HG03520 (cell line): ENCODE measurements at regions not wholly inside any gene's neighbourhood (a gene's known extent, or its start where the extent isn't known, plus 50 kb on each side); places are given as distances from the start of the nearest gene placed in this dataset.
"Not testable (repeated sequence)": the region's sequence is repeated elsewhere in the genome, so short reads cannot be mapped to it uniquely, and the experiment has no call there.

ENCODE experiments used
- ATAC-seq: cut with Tn5 transposase; IDR thresholded peaks from one replicate; pipeline ENCODE4 v1.9.1; 2021; ENCODE audit warnings: mild to moderate bottlenecking, moderate library complexity; ENCODE audit not compliant: unreplicated experiment

- no peak for ATAC-seq
Measured at GRCh38 chr2:241956521-241957110, 87.1 kb downstream of the RTP5 start.

DNA sequence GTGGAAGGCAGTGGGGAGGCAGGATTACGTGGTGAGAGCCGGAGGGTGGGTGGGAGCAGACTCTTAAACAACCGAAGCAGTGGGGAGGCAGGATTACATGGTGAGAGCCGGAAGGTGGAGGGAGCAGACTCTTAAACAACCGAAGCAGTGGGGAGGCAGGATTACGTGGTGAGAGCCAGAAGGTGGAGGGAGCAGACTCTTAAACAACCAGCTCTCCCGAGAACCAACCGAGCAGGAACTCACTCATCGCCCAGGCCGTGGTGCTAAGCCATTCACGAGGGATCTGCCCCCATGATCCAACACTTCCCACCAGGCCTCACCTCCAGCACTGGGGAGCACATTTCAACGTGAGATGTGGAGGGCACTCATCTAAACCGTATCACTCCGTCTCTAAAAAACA lies 87.7 kb downstream of the RTP5 start:
- no peak for ATAC-seq

GRCh38 chr2:241958818-241959545 lies 89.5 kb downstream of the RTP5 start:
- no peak for ATAC-seq

- no peak for ATAC-seq
Measured at GRCh38 chr2:241959751-241960269, 90.3 kb downstream of the RTP5 start.

DNA sequence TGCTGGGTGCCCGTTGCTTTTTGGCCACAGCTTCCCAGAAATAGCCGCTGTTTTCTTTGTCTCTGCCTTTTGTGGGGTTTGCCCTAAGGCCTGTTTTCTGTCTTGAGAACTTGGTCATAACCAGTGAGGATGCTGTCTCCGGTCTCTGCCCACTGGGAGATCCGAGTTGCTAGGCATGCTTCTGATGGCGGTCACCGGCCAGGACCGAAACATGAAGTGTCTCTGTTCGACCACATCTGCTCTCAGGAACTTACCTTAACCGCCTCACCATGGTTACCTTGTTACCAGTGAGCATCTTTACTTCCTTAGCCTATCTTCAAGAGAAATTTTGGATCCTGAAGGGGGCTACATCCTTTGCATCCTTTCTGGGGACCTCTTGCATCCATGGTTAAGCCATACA lies 91.9 kb downstream of the RTP5 start:
- ATAC-seq, result no peak

DNA sequence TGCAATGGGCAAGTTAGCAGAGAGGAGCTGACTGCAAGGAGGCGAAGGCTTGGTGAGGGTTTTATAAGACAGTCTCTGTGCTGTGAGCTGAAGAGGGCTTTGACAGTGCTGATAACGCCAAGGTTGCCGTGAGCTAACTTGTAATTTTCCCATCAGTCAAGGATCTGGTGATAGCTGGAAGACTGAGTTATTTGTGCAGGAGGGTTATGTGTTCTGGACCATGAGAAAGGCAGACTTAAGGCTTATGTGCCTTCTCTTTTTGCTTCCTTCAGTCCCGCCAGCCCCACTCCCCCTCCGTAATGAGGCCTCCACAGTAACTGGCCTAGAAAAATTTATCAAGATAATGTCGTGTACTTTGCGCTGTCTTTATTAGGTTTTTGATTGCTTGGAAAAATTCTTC lies 94.6 kb downstream of the RTP5 start:
- ATAC-seq, result no peak

- ATAC-seq, result peak; percentile 82
Measured at GRCh38 chr2:241965931-241966412, 96.4 kb downstream of the RTP5 start.

DNA sequence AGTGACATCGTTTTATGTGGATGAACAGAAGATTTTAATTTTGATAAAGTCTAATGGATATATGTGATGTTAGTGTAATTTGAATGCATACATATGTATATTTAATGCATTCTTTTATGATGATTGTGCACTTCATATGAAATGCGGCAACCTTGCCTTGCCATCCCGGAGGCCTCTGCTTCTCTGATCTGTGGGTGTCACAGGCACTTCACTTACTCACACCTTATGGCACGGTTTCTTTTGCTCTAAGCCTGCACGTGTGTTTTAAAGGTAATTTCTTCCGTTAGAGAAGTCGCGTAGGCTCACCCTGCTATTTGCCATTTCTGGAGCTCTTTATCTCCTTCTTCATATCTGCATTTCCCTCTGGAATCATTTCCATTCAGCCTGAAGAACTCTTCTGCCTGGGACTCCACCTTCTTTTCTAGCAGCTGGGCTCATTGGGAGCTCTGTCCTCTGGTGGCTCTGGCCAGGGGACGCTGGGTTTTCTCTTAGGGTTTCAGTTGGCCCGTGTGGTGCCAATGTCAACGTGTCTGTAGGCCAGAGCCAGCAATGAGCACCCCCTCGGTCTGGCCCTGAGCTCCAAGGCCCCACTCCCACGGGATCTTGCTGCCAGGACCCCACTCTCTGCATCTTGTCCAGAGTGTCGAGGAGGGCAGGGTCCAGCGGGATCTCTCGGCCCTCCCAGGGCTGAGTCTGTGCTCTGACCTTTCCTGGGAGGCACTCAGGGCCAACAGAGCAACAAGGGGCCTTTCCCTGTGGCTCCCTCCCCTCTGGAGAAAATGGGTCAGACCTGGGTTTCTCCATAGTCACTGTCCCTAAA lies 97.3 kb downstream of the RTP5 start:
- no peak for ATAC-seq

- no peak for ATAC-seq
Measured at GRCh38 chr2:241967467-241968144, 98.1 kb downstream of the RTP5 start.

GRCh38 chr2:241968417-241968816 lies 98.9 kb downstream of the RTP5 start:
- no peak for ATAC-seq

GRCh38 chr2:241969182-241969581 lies 99.7 kb downstream of the RTP5 start:
- not testable (repeated sequence) for ATAC-seq

GRCh38 chr2:241970716-241971115 lies 101.2 kb downstream of the RTP5 start:
- no peak for ATAC-seq

- no peak for ATAC-seq
Measured at GRCh38 chr2:241974096-241974495, 104.6 kb downstream of the RTP5 start.

DNA sequence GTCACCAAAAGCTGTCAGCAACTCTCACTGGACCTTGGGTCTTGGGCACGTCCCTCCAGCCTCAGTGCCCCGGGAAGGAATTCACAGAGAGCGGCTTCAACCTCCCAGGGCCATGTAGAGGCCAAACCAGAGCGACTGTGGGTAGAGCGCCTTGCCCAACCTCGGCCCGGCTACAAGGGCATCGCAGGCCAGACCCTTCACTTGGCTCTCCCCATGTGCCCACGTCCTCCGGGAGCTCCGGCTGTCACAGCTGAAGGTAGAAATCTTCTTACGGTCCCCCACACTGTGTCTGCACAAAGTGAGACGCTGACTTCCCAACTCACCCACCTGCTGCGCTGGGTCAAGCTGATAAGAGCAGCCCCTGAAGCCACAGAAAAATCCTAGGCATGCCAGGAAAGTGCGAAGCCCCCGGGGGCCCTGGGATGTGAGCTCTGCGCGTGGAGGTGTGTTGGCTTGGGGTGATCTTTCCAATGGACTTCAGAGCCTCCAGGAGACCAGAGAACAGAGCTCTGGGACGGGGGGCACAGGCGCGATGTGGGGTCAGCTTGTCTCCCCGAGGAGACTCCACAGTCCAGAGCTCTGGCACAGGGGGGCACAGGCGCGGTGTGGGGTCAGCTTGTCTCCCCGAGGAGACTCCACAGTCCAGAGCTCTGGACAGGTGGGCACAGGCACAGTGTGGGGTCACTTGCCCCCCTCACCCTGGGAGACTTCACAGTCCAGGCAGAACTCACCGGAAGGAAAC lies 105.5 kb downstream of the RTP5 start:
- ATAC-seq, result no peak

DNA sequence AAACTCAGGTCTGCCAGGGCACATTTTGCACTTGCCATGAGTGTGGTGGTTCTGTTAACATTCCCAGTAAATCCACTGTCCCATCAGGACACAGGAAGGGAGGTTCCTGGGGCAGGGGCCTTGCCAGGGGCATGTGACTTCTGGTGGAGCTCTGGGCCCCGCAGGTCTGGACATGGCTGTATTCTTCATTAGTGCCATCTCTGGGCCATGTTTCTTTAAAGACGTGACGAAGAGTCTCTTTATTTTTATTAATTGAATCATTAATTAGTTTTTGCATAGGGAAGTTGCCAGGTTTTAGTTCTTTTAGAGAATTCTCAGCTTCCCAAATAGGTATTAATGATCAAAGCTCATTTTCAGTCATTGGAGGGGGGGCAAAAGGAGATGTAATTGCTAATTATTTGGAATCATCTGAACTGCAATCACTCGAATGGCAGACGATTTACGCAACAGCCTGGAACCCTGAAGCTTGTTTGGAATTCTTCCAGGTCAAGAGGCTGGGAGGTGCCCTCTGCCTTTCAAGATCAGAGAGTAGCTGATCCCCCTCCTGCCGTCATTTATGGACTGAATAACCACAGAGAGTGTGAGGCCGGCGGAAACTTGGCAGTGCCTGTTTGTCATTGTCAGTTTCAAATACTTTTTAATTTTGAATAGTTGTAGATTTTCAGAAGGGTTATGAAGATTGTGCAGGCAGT lies 106.2 kb downstream of the RTP5 start:
- ATAC-seq, result no peak

GRCh38 chr2:241976296-241976695 lies 106.8 kb downstream of the RTP5 start:
- ATAC-seq, result no peak

DNA sequence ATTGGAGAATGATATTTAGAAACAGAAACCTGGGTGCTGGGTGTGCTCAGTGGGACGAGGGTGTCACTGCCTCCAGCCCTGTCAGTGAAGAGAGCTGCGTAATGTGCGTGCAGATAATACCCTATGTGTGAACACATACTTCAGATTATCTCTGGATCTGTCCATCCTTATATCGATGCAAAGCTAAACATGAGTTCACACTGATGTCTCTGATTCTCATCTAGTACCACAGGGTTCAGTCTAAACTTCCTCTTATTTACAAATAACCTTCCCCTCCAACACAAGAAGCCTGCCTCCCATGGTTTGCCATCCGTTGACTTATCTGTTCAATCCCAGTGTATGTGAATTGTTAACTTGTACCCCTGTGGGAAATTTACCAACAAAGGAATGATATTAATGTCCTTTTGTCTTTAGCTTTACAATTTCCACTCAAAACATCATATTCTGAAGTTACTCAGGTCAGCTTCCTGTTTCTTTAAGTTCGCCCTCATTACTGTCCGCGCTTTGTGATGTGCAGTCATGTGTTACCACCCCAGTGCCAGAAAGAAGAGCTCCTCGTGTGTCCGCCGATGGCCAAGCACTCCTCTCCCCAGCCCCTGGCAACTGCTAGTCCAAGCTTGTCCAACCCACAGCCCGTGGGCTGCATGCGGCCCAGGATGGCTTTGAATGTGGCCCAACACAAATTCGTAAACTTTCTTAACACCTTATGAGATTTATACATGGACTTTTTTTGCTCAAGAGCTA lies 108.2 kb downstream of the RTP5 start:
- ATAC-seq, result no peak

- no peak for ATAC-seq
Measured at GRCh38 chr2:241978670-241979069, 109.1 kb downstream of the RTP5 start.

DNA sequence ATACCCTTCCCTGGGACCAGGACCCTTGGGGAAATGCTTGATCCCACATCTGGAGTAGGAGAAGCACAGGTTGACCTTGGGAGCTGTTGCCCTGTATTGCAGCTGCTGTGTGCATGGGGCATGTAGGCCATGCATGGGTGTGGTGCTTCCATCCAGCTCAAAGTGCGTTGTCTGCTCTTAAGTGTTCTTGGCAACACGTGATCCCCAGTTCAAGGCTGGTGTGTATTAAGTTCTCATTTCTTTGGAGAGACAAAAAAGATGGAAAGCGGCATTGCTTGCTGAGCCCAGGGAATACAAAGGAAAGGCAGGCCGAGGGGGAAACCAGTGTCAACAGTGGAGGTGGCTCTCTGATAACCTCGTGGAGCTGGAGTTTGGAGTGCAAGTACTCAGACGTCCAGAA lies 110.7 kb downstream of the RTP5 start:
- no peak for ATAC-seq
